ENCODE measurements at regions not wholly inside any gene's neighbourhood (a gene's known extent, or its start where the extent isn't known, plus 50 kb on each side); places are given as distances from the start of the nearest gene placed in this dataset.

GRCh38 chr13:85148009-85148408 is 651.2 kb downstream of the SLITRK6 start:
- no peaks in the 10 kb centered on the region for H3K27me3 ChIP-seq (ENCODE audit: control insufficient read depth, insufficient read depth, low read length)
- H2AFZ ChIP-seq (replicated peaks; ENCODE audit: low read length, poor library complexity) = peak overlapping the region; percentile 43
- H3K9ac ChIP-seq (ENCODE audit: low read depth, low read length) = no peak overlapping the region
- no peak overlapping the region for H3K23ac ChIP-seq (ENCODE audit: low read depth, low read length)
- no peak overlapping the region for H4K8ac ChIP-seq (ENCODE audit: low read depth in 2 of 2, low read length in 2 of 2)
- H3K79me1 ChIP-seq (ENCODE audit: low read depth in 1 of 2, low read length in 2 of 2) = no peaks in the 10 kb centered on the region
- CTCF ChIA-PET = no interaction called here
- DNase-seq (no peak), ATAC-seq (ENCODE audit: low read depth) (no peak)
- WGBS, 2 experiments (ENCODE audit: extremely low coverage in 2 of 2, insufficient read length in 1 of 2) = 40% methylated on average over 1 of the region's 4 CpGs; no CpG with 5 or more reads in 1 of the 2 experiments
- H2AK5ac ChIP-seq (ENCODE audit: low read depth, low read length) = no peak overlapping the region
- intact Hi-C loops (cut with micrococcal nuclease) = no loop called here
- in situ Hi-C loops (cut with MboI; ENCODE audit: low sequenced_read_pairs) = no loop called here
- H3K4me2 ChIP-seq (ENCODE audit: low read depth, low read length) = no peak overlapping the region
- no peaks in the 10 kb centered on the region for H3K36me3 ChIP-seq (ENCODE audit: control insufficient read depth, insufficient read depth, low read length)
- no TSS peak for BruUV-seq (replicated peaks)
- no peaks in the 10 kb centered on the region for H4K20me1 ChIP-seq (ENCODE audit: insufficient read depth, low read length)
- no peaks in the 10 kb centered on the region for H3K4me1 ChIP-seq (ENCODE audit: control insufficient read depth, insufficient read depth, low read length)
- no peak overlapping the region for H2AK9ac ChIP-seq (replicated peaks; ENCODE audit: low read depth, low read length, poor library complexity)
- no peaks in the 10 kb centered on the region for H3K9me3 ChIP-seq (ENCODE audit: control insufficient read depth, insufficient read depth, low read length)
- no peaks in the 10 kb centered on the region for H3K9me1 ChIP-seq (ENCODE audit: insufficient read depth, low read length)
- no peak overlapping the region for H3K56ac ChIP-seq (ENCODE audit: extremely low read depth, insufficient read depth, low read length)
- no peak overlapping the region for H3K4ac ChIP-seq (ENCODE audit: low read depth, low read length)
- H2BK20ac ChIP-seq (ENCODE audit: low read depth, low read length) = no peak overlapping the region
- H3K14ac ChIP-seq (replicated peaks; ENCODE audit: low read depth, low read length) = no peak overlapping the region
- H3K18ac ChIP-seq (ENCODE audit: low read depth, low read length) = no peak overlapping the region
- H2BK5ac ChIP-seq (ENCODE audit: low read depth, low read length, poor library complexity, severe bottlenecking) = no peak overlapping the region
- no peak overlapping the region for H2BK120ac ChIP-seq (ENCODE audit: low read depth, low read length)
- dilution Hi-C loops (cut with HindIII; ENCODE audit: low sequenced_read_pairs, unreplicated experiment) = no loop called here
- POLR2A ChIA-PET (ENCODE audit: unreplicated experiment) = no interaction called here
- TF ChIP-seq SMC3 (IDR thresholded peaks at IDR 0.05; ENCODE audit: low read depth, low read length) (no peak), NFE2L2 (IDR thresholded peaks at IDR 0.05; ENCODE audit: low read depth, low read length) (no peak), RCOR1 (IDR thresholded peaks at IDR 0.05; ENCODE audit: insufficient replicate concordance, low read length) (no peak), CEBPB (IDR thresholded peaks at IDR 0.05; ENCODE audit: low read depth, low read length) (no peak), MAZ (IDR thresholded peaks at IDR 0.05; ENCODE audit: borderline replicate concordance, low read depth, low read length) (no peak), BHLHE40 (IDR thresholded peaks at IDR 0.05; ENCODE audit: low read depth, low read length) (no peak), USF2 (IDR thresholded peaks at IDR 0.05; ENCODE audit: low read depth, low read length) (no peak)
- no peak overlapping the region for H4K91ac ChIP-seq (ENCODE audit: insufficient read depth, low read depth, low read length)
- H3K4me3 ChIP-seq (ENCODE audit: insufficient read depth, low read depth, low read length) = no peak overlapping the region
- H4K5ac ChIP-seq (ENCODE audit: low read depth, low read length) = no peak overlapping the region
- H2BK15ac ChIP-seq (ENCODE audit: low read depth, low read length) = no peak overlapping the region
- no peak overlapping the region for H3K27ac ChIP-seq (ENCODE audit: insufficient read depth, low read length)

All from IMR-90 (cell line).